T-helper 1 cell treated with Interleukin-12 subunit alpha and Interleukin-12 subunit beta and Interleukin-4 antibody, amounts not matched to agents 30 μg/mL and 1 μg/mL, for 36 hours (primary cell): ENCODE measurements at regions not wholly inside any gene's neighbourhood (a gene's known extent, or its start where the extent isn't known, plus 50 kb on each side); places are given as distances from the start of the nearest gene placed in this dataset.

Source experiments
- H3K27ac Mint-ChIP-seq: one replicate; pipeline ENCODE4 v1.8.0; 2021; ENCODE audit warnings: mild to moderate bottlenecking, mixed read lengths
- H3K27me3 Mint-ChIP-seq: one replicate; pipeline ENCODE4 v1.8.0; 2021; ENCODE audit warnings: low read depth, mixed read lengths
- H3K36me3 Mint-ChIP-seq: one replicate; pipeline ENCODE4 v1.8.0; 2021; ENCODE audit warnings: low read depth, mixed read lengths
- H3K4me1 Mint-ChIP-seq: one replicate; pipeline ENCODE4 v1.8.0; 2021; ENCODE audit warnings: low read depth, mixed read lengths
- H3K4me3 Mint-ChIP-seq: one replicate; pipeline ENCODE4 v1.8.0; 2021; ENCODE audit warnings: mild to moderate bottlenecking, moderate library complexity, mixed read lengths
- H3K9me3 Mint-ChIP-seq: one replicate; pipeline ENCODE4 v1.8.0; 2021; ENCODE audit warnings: mixed read lengths

DNA sequence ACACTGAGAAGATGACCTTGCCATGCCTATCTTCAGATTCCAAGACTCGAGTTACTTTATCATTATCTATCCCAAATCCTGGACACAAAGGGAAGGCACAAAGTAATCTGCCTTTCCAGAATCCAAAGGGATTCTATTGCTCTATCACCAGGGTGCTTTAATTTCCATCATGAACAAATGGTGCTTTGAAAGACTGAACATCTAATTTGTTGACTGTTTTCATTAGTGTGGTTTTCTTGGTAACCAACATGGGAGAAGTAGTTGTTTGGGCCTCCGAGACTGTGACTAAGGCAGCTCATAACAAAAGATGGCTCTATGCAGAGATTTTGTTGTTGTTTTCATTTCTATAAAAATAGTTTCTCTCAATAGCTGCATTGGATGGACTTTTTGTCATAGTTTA lies 441.0 kb upstream of the SOX9 start:
- Mint-ChIP-seq H3K4me3 (no peak overlapping the region), H3K27me3 (no peaks in the 10 kb centered on the region), H3K36me3 (no peaks in the 10 kb centered on the region), H3K27ac (no peak overlapping the region), H3K9me3 (peaks cover 15% of the 10 kb centered on the region), H3K4me1 (no peaks in the 10 kb centered on the region)

DNA sequence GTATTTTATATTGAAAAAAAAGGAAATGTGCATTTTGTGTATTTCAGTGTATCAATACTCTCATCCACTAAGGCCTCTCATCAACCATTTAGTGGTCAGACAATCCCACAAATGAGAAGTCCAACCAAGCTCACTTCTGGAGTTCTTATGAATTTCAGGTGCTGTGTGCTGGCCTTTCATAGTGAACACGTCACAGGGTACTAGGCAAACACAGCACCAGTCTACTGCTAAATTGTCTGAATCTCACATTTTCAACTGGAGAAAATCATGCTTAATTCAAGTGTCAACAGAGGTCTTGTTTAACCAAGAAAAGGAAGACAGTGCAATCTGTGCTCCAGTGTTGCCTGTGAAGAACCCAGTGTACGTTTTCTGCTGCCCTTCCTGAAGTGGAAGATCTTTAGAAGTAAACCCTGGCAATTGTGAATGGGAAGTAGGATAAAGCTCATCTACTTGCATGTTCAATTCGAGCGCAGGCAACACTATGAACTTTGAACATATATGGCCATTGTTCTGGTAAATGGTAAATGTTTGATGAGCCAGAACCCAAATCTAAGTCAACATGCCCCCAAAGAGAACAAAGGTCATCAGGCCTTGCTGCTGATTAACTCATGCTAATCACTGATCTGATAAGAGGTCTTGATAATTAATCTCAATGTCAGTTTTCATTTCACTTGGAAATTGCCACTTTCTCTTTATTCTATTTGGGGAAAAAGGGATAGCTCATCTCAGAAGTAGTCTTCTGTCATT lies 439.2 kb upstream of the SOX9 start:
- H3K27ac Mint-ChIP-seq = no peak overlapping the region
- H3K27me3 Mint-ChIP-seq = no peaks in the 10 kb centered on the region
- no peaks in the 10 kb centered on the region for H3K36me3 Mint-ChIP-seq
- H3K9me3 Mint-ChIP-seq = peaks cover 22% of the 10 kb centered on the region
- H3K4me3 Mint-ChIP-seq = no peak overlapping the region
- H3K4me1 Mint-ChIP-seq = no peaks in the 10 kb centered on the region

DNA sequence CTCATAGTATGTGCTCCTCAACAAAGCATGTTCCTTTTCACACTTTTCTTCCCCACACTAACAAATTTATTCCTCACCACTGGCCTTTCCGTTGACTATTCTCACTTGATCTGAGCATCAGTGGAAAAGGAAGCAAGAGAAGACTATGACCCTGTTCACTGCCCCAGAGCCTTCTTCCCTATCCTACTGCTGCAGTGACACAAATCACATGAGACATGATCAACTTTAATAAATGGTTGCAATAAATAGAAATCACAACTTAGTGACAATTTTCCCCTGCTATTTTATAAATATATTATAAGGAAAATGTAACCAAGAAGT lies 438.7 kb upstream of the SOX9 start:
- no peak overlapping the region for H3K4me3 Mint-ChIP-seq
- no peaks in the 10 kb centered on the region for H3K4me1 Mint-ChIP-seq
- H3K27me3 Mint-ChIP-seq = no peaks in the 10 kb centered on the region
- no peaks in the 10 kb centered on the region for H3K36me3 Mint-ChIP-seq
- no peak overlapping the region for H3K27ac Mint-ChIP-seq
- H3K9me3 Mint-ChIP-seq = peaks cover 21% of the 10 kb centered on the region

DNA sequence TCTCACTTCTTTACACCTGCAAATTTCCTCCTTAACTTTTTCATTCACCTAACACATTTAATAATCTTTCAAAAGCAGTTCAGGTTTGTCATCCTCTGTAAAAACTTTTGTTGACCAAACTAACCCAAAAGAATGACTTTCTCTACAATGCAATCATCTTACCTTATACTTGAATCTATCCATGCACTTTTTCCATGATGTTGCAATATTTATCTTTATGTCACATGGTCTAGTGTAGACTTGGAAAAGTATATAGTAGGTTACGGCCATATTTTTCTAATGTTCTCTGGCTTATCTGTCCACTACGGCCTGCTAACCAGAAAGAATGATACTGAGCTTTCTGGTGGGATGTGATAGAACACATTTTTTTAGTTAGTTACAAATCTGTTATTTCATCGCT lies 431.0 kb upstream of the SOX9 start:
- Mint-ChIP-seq H3K36me3 (no peaks in the 10 kb centered on the region), H3K9me3 (peaks cover 23% of the 10 kb centered on the region), H3K4me3 (no peak overlapping the region), H3K27ac (no peak overlapping the region), H3K27me3 (no peaks in the 10 kb centered on the region), H3K4me1 (no peaks in the 10 kb centered on the region)

DNA sequence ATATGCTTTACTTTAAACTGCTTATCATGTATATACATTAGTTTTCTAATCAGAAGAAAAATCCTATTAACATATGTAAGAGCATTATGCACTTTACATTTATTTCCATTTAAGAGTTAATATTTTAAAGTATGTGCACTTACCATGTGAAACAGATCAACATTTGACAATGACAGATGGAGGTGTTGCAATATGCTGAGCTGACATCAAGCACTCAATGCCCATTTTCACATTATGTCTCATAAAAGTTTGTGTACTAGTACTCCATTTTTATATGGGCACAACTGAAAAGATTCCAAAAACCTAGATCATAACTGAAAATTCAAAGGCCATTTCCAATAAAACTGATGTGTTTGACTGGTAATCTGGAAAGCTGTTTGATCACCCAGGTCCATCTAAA lies 420.9 kb upstream of the SOX9 start:
- no peak overlapping the region for H3K4me3 Mint-ChIP-seq
- no peak overlapping the region for H3K27ac Mint-ChIP-seq
- no peaks in the 10 kb centered on the region for H3K4me1 Mint-ChIP-seq
- no peaks in the 10 kb centered on the region for H3K27me3 Mint-ChIP-seq
- peaks cover 26% of the 10 kb centered on the region for H3K9me3 Mint-ChIP-seq
- no peaks in the 10 kb centered on the region for H3K36me3 Mint-ChIP-seq

DNA sequence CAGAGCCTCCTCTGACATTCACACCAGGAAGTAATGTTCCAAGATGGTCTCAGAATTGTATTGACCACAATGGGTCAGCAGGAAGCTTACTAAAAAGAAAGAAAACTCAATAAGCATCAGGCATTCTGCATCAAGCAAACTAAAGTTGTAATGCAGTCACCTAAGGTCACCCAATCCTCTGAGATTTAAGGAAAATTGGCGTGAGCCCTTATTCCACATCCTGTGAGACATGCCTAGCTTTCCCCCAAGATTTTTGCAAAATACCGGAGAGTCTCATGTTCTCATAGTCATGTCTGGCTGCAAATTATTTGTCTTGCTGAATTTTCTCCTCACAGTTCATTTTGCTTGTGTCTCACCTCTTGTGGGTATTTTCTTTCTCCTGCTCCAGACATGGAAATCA lies 417.1 kb upstream of the SOX9 start:
- Mint-ChIP-seq H3K36me3 (no peaks in the 10 kb centered on the region), H3K4me3 (no peak overlapping the region), H3K27me3 (no peaks in the 10 kb centered on the region), H3K27ac (no peak overlapping the region), H3K9me3 (peaks cover 24% of the 10 kb centered on the region), H3K4me1 (no peaks in the 10 kb centered on the region)

DNA sequence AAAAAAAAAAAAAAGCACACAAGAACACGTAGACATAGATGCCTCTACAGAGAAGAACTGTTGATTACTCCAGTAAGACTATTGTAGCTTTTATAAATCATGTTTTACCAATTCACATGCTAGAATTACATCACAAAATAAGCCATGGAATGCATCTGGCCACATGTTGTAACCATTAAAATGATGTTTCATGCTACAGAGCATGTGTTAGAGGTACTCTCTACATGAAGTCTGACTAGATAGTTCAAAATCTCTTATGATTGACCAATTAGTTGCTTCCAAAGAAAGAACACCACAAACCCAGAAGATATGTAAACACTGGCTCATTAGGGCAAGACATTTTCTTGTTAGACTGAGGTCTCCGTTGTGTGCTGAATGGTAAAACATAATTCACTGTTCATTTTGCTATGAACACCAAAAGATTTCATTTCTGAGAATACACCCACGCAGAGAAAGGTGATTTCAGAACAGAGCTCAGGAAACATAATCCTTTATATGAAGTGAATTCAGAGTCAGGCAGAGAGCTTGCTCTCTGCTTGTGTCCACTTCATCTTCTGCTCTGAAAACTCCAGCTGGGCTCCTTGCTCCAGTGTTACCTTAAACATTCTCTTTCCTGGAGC lies 411.4 kb upstream of the SOX9 start:
- H3K9me3 Mint-ChIP-seq = peaks cover 15% of the 10 kb centered on the region
- no peaks in the 10 kb centered on the region for H3K36me3 Mint-ChIP-seq
- no peak overlapping the region for H3K4me3 Mint-ChIP-seq
- no peaks in the 10 kb centered on the region for H3K4me1 Mint-ChIP-seq
- H3K27me3 Mint-ChIP-seq = no peaks in the 10 kb centered on the region
- H3K27ac Mint-ChIP-seq = no peak overlapping the region

DNA sequence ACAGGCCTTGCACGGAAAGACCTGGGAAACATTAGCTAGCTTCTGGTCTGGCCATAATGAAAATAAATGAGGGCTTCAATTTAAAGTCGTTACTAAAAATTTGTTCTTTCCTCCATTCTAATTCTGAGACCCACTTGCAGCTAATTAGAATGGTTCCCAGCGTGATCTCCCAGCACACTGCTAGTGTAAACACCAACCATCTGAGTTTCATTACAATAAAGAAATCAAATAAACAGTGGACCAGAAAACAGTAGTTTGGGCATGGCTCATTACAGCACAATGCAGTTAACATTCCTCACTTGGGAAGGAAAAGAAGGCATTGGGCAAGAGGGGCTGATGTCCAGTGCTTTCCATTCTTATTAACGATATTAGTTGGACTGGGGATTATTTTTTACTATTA lies 410.9 kb upstream of the SOX9 start:
- no peaks in the 10 kb centered on the region for H3K27me3 Mint-ChIP-seq
- no peak overlapping the region for H3K4me3 Mint-ChIP-seq
- H3K9me3 Mint-ChIP-seq = peaks cover 13% of the 10 kb centered on the region
- no peaks in the 10 kb centered on the region for H3K4me1 Mint-ChIP-seq
- H3K27ac Mint-ChIP-seq = no peak overlapping the region
- H3K36me3 Mint-ChIP-seq = no peaks in the 10 kb centered on the region

- Mint-ChIP-seq H3K36me3 (no peaks in the 10 kb centered on the region), H3K4me3 (no peak overlapping the region), H3K9me3 (peaks cover 13% of the 10 kb centered on the region), H3K27ac (no peak overlapping the region), H3K27me3 (no peaks in the 10 kb centered on the region), H3K4me1 (no peaks in the 10 kb centered on the region)
Observed at GRCh38 chr17:71710816-71711215, 410.0 kb upstream of the SOX9 start.

DNA sequence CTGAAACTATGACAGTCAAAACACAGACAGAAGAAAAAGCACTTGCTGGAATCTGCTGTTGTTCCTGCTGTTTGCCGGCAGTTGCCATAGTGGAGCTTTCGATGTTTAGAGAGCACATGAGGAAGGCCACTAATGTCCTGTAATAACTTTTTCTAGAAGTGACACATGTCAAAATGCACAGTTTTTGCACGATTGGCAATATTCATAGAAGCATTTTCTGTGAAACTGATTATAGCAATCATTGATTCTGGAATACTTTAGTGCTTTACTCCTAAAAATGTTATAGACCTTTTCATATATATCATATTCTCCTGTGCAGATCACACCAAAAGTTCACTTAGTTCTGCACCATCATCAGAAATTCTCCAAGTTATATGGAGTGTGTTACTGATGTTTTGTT lies 407.0 kb upstream of the SOX9 start:
- no peak overlapping the region for H3K4me3 Mint-ChIP-seq
- H3K36me3 Mint-ChIP-seq = no peaks in the 10 kb centered on the region
- H3K9me3 Mint-ChIP-seq = peaks cover 16% of the 10 kb centered on the region
- no peaks in the 10 kb centered on the region for H3K27me3 Mint-ChIP-seq
- no peaks in the 10 kb centered on the region for H3K4me1 Mint-ChIP-seq
- H3K27ac Mint-ChIP-seq = no peak overlapping the region

- H3K27ac Mint-ChIP-seq = no peak overlapping the region
- H3K9me3 Mint-ChIP-seq = peaks cover 9% of the 10 kb centered on the region
- H3K27me3 Mint-ChIP-seq = no peaks in the 10 kb centered on the region
- no peaks in the 10 kb centered on the region for H3K4me1 Mint-ChIP-seq
- no peak overlapping the region for H3K4me3 Mint-ChIP-seq
- no peaks in the 10 kb centered on the region for H3K36me3 Mint-ChIP-seq
Observed at GRCh38 chr17:71724339-71724738, 396.5 kb upstream of the SOX9 start.

GRCh38 chr17:71725811-71726210 lies 395.0 kb upstream of the SOX9 start:
- no peaks in the 10 kb centered on the region for H3K27me3 Mint-ChIP-seq
- no peaks in the 10 kb centered on the region for H3K36me3 Mint-ChIP-seq
- H3K4me1 Mint-ChIP-seq = no peaks in the 10 kb centered on the region
- H3K27ac Mint-ChIP-seq = no peak overlapping the region
- H3K4me3 Mint-ChIP-seq = no peak overlapping the region
- peaks cover 13% of the 10 kb centered on the region for H3K9me3 Mint-ChIP-seq

DNA sequence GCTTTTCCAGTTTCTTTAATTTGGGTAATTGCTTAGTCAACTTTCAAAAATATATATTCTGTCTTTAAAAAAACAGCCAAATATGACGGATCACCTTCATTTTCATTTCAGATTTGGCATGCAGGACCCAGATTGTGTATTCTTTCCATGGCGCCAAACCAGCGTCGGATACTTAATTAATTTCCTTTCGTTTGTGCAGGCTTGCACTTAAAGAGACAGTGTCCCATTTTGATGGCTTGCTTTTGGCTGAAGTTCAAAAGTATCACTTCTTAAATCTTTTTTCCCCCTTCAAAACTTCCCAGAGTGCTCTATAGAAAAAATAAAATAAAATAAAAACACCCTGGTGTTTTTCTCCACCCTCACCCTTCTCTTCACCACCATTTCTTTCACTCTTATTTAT lies 394.5 kb upstream of the SOX9 start:
- no peak overlapping the region for H3K4me3 Mint-ChIP-seq
- H3K27ac Mint-ChIP-seq = no peak overlapping the region
- no peaks in the 10 kb centered on the region for H3K27me3 Mint-ChIP-seq
- no peaks in the 10 kb centered on the region for H3K36me3 Mint-ChIP-seq
- no peaks in the 10 kb centered on the region for H3K4me1 Mint-ChIP-seq
- H3K9me3 Mint-ChIP-seq = peaks cover 13% of the 10 kb centered on the region

DNA sequence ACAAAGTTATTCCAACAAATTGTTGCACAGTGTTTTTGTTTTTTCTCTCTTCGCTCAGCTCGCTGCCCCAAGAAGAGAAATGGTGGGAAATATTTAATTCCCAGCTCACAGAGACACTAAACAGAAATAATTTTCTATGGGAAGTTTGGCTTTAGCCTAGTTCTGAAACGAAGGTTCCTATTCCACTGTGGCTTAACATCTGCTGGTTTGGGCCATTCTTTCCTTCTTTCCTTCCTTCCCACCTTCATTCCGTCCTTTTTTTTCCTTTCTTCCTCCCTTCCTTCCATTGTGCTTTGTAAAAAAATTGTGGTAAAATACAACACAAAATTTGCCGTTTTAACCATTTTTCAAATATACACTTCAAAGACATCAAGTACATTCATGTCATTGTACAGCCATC lies 393.5 kb upstream of the SOX9 start:
- Mint-ChIP-seq H3K27ac (no peak overlapping the region), H3K4me3 (no peak overlapping the region), H3K9me3 (peaks cover 13% of the 10 kb centered on the region), H3K36me3 (no peaks in the 10 kb centered on the region), H3K27me3 (no peaks in the 10 kb centered on the region), H3K4me1 (no peaks in the 10 kb centered on the region)

DNA sequence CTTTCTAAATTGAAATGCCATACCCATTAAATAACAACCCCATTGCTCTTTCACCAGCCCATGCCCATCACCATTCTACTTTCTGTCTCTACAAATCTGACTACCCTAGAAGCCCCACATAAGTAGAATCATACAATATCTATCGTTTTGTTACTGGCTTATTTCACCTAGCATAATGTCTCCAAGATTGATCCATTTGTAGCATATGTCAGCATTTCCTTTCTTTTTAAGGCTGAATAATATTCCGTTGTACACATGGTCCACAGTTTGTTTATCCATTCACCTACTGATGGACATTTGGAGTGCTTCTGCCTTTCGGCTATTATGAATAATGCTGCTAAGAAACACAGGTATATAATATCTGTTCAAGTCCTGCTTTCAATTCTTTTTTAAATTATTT lies 393.1 kb upstream of the SOX9 start:
- no peaks in the 10 kb centered on the region for H3K27me3 Mint-ChIP-seq
- H3K27ac Mint-ChIP-seq = no peak overlapping the region
- H3K4me1 Mint-ChIP-seq = no peaks in the 10 kb centered on the region
- H3K9me3 Mint-ChIP-seq = peaks cover 13% of the 10 kb centered on the region
- no peaks in the 10 kb centered on the region for H3K36me3 Mint-ChIP-seq
- no peak overlapping the region for H3K4me3 Mint-ChIP-seq

DNA sequence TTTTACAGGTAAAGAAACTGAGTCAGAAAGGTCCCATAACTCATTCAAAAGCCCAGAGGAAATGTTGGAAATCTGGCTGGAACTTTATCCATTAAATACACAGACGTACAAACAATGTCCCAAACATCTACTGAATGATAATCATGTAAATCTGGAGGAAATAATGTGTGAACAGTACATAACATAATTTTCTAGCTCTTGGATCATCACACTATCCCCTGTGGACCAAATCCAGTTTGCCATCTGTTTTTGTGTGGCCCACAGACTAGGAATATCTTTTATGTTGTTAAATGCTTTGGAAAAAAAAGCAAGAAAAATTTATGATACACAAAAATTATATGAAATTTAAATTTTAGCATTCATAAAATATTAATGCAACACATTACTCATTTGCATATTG lies 389.9 kb upstream of the SOX9 start:
- peaks cover 9% of the 10 kb centered on the region for H3K9me3 Mint-ChIP-seq
- H3K4me1 Mint-ChIP-seq = no peaks in the 10 kb centered on the region
- no peaks in the 10 kb centered on the region for H3K27me3 Mint-ChIP-seq
- H3K36me3 Mint-ChIP-seq = no peaks in the 10 kb centered on the region
- H3K4me3 Mint-ChIP-seq = no peak overlapping the region
- H3K27ac Mint-ChIP-seq = no peak overlapping the region
